AG10803 (cell line): ENCODE measurements at regions not wholly inside any gene's neighbourhood (a gene's known extent, or its start where the extent isn't known, plus 50 kb on each side); places are given as distances from the start of the nearest gene placed in this dataset.

Experiments used
- DNase-seq: peaks from one replicate; pipeline ENCODE4 v3.0.0; 2010; ENCODE audit warnings: low read depth
- H3K4me3 ChIP-seq: 2 replicates; pipeline ENCODE4 v1.5.1; 2011; ENCODE audit warnings: mild to moderate bottlenecking, low read length, control low read depth
- TF ChIP-seq, protein P1 (sequence below): conservative IDR thresholded peaks from 2 replicates; pipeline ENCODE4 v1.5.1; 2011; ENCODE audit warnings: mild to moderate bottlenecking, low read length, control low read depth, inconsistent platforms

DNA sequence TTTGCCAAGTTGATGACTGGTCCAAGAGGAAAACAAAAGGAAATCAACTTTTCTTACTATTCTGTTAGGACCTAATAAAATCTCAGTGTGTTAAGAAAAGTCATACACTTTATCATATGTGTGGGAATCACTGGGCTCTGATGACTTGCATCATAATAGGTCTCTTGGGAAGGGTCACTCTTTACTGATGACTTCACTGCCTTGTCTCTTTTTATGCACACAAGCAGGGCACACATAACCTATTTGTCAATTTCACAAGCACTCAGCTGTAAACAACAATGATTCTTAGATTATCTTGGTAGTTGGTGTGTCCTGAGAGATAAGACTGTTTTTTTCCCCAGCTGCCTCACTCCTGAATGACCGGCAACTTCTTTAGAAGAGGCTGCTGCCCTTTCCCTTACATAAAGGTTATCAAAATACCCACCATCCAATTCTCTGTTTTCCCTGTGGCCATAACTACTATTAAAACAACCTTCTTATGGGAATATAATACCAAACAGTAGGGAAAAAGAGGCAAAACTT lies 50.9 kb upstream of the INSM2 start:
- no peak for DNase-seq
- TF ChIP-seq, protein P1, sequence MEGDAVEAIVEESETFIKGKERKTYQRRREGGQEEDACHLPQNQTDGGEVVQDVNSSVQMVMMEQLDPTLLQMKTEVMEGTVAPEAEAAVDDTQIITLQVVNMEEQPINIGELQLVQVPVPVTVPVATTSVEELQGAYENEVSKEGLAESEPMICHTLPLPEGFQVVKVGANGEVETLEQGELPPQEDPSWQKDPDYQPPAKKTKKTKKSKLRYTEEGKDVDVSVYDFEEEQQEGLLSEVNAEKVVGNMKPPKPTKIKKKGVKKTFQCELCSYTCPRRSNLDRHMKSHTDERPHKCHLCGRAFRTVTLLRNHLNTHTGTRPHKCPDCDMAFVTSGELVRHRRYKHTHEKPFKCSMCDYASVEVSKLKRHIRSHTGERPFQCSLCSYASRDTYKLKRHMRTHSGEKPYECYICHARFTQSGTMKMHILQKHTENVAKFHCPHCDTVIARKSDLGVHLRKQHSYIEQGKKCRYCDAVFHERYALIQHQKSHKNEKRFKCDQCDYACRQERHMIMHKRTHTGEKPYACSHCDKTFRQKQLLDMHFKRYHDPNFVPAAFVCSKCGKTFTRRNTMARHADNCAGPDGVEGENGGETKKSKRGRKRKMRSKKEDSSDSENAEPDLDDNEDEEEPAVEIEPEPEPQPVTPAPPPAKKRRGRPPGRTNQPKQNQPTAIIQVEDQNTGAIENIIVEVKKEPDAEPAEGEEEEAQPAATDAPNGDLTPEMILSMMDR: no peak
- no peak overlapping the region for H3K4me3 ChIP-seq
